ENCODE measurements at regions not wholly inside any gene's neighbourhood (a gene's known extent, or its start where the extent isn't known, plus 50 kb on each side); places are given as distances from the start of the nearest gene placed in this dataset.

- TF ChIP-seq, protein P1, sequence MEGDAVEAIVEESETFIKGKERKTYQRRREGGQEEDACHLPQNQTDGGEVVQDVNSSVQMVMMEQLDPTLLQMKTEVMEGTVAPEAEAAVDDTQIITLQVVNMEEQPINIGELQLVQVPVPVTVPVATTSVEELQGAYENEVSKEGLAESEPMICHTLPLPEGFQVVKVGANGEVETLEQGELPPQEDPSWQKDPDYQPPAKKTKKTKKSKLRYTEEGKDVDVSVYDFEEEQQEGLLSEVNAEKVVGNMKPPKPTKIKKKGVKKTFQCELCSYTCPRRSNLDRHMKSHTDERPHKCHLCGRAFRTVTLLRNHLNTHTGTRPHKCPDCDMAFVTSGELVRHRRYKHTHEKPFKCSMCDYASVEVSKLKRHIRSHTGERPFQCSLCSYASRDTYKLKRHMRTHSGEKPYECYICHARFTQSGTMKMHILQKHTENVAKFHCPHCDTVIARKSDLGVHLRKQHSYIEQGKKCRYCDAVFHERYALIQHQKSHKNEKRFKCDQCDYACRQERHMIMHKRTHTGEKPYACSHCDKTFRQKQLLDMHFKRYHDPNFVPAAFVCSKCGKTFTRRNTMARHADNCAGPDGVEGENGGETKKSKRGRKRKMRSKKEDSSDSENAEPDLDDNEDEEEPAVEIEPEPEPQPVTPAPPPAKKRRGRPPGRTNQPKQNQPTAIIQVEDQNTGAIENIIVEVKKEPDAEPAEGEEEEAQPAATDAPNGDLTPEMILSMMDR (IDR thresholded peaks at IDR 0.05; ENCODE audit: low read depth, low read length), result no peak
- H3K4me3 ChIP-seq (ENCODE audit: low read depth, low read length), result no peak overlapping the region
Observed at GRCh38 chr7:35518767-35519166, 176.2 kb downstream of the HERPUD2 start.

- H3K4me3 ChIP-seq (ENCODE audit: low read depth, low read length), result no peak overlapping the region
- TF ChIP-seq, protein P1 (IDR thresholded peaks at IDR 0.05; ENCODE audit: low read depth, low read length), result no peak
Observed at GRCh38 chr7:35516498-35516897, 178.4 kb downstream of the HERPUD2 start.

DNA sequence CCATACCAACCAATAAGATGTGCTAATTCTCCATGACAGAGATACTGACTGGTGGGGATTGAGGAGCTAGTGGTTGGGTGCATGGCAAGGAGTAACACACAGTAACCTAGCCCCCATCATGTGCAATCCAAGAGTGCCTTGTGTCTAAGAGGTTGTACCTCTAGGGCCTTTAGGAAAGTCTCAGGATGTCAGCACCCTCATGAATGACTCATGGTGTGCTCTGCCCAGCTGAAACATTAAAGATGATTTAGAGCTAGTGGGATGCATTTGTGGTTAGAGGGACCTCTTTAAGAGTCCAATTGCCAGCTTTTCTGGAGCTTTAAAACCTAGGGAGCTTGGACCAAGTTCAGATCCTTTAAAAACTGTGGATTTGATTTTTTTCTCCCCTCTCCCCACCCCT is 181.1 kb downstream of the HERPUD2 start:
- H3K4me3 ChIP-seq (ENCODE audit: low read depth, low read length), result no peak overlapping the region
- TF ChIP-seq, protein P1 (IDR thresholded peaks at IDR 0.05; ENCODE audit: low read depth, low read length), result no peak

GRCh38 chr7:35513195-35513594 is 181.7 kb downstream of the HERPUD2 start:
- H3K4me3 ChIP-seq (ENCODE audit: low read depth, low read length), result no peak overlapping the region
- TF ChIP-seq, protein P1 (IDR thresholded peaks at IDR 0.05; ENCODE audit: low read depth, low read length), result no peak

GRCh38 chr7:35512716-35513115 is 182.2 kb downstream of the HERPUD2 start:
- no peak overlapping the region for H3K4me3 ChIP-seq (ENCODE audit: low read depth, low read length)
- TF ChIP-seq, protein P1 (IDR thresholded peaks at IDR 0.05; ENCODE audit: low read depth, low read length), result no peak

- H3K4me3 ChIP-seq (ENCODE audit: low read depth, low read length), result no peak overlapping the region
- TF ChIP-seq, protein P1 (IDR thresholded peaks at IDR 0.05; ENCODE audit: low read depth, low read length), result no peak
Observed at GRCh38 chr7:35508623-35509400, 186.1 kb downstream of the HERPUD2 start.

DNA sequence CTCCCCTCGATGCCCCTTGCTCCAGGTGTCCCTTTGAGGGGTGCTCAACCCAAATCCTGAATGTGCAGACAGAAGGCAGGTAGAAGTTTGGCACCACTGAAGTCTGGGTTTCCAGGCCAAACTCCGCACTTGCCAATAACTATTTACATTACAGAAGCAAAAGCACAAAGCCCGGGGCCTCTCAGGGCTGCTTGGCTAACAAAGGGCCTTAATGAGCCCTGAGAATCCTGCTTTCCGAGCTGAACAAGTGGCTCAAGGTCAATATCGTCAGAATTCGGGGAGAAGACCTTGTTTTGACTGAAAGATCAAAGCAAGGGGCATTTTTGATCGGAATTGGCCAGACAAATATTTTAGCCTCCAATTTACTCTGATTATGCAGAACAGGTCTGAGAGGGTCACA is 189.9 kb downstream of the HERPUD2 start:
- H3K4me3 ChIP-seq (ENCODE audit: low read depth, low read length), result no peak overlapping the region
- TF ChIP-seq, protein P1 (IDR thresholded peaks at IDR 0.05; ENCODE audit: low read depth, low read length), result no peak
